HG02759 (cell line): ENCODE measurements at regions not wholly inside any gene's neighbourhood (a gene's known extent, or its start where the extent isn't known, plus 50 kb on each side); places are given as distances from the start of the nearest gene placed in this dataset.
"Not testable (repeated sequence)": the region's sequence is repeated elsewhere in the genome, so short reads cannot be mapped to it uniquely, and the experiment has no call there.

Source experiments
- ATAC-seq: cut with Tn5 transposase; IDR thresholded peaks from one replicate; pipeline ENCODE4 v1.9.1; 2021; ENCODE audit warnings: mild to moderate bottlenecking, moderate library complexity; ENCODE audit not compliant: unreplicated experiment

- no peak for ATAC-seq
Measured at GRCh38 chr15:66882251-66883020, 180.4 kb downstream of the SMAD6 start.

- ATAC-seq = no peak
Measured at GRCh38 chr15:66883284-66883911, 181.4 kb downstream of the SMAD6 start.

- no peak for ATAC-seq
Measured at GRCh38 chr15:66884115-66884622, 181.2 kb upstream of the SMAD3 start.

- no peak for ATAC-seq
Measured at GRCh38 chr15:66884661-66885237, 180.7 kb upstream of the SMAD3 start.

- ATAC-seq = no peak
Measured at GRCh38 chr15:66885281-66885915, 180.0 kb upstream of the SMAD3 start.

GRCh38 chr15:66886241-66886675 is 179.1 kb upstream of the SMAD3 start:
- no peak for ATAC-seq

- no peak for ATAC-seq
Measured at GRCh38 chr15:66886686-66887273, 178.6 kb upstream of the SMAD3 start.

GRCh38 chr15:66889298-66889697 is 176.1 kb upstream of the SMAD3 start:
- ATAC-seq = not testable (repeated sequence)

GRCh38 chr15:66891776-66892175 is 173.6 kb upstream of the SMAD3 start:
- no peak for ATAC-seq

- no peak for ATAC-seq
Measured at GRCh38 chr15:66893294-66893693, 172.1 kb upstream of the SMAD3 start.

- no peak for ATAC-seq
Measured at GRCh38 chr15:66894363-66894762, 171.0 kb upstream of the SMAD3 start.

- no peak for ATAC-seq
Measured at GRCh38 chr15:66894986-66895780, 170.2 kb upstream of the SMAD3 start.

GRCh38 chr15:66895794-66896453 is 169.5 kb upstream of the SMAD3 start:
- no peak for ATAC-seq

GRCh38 chr15:66896611-66897010 is 168.8 kb upstream of the SMAD3 start:
- ATAC-seq = no peak

GRCh38 chr15:66897416-66897815 is 168.0 kb upstream of the SMAD3 start:
- no peak for ATAC-seq

GRCh38 chr15:66897971-66898370 is 167.4 kb upstream of the SMAD3 start:
- no peak for ATAC-seq

- ATAC-seq = no peak
Measured at GRCh38 chr15:66898656-66899386, 166.6 kb upstream of the SMAD3 start.

- no peak for ATAC-seq
Measured at GRCh38 chr15:66899555-66900350, 165.6 kb upstream of the SMAD3 start.
